AG08396 (cell line): ENCODE measurements at regions not wholly inside any gene's neighbourhood (a gene's known extent, or its start where the extent isn't known, plus 50 kb on each side); places are given as distances from the start of the nearest gene placed in this dataset.

ENCODE experiments used
- DNase-seq: peaks from one replicate; pipeline ENCODE4 v3.0.0; 2012; ENCODE audit warnings: low spot score, mixed read lengths

DNA sequence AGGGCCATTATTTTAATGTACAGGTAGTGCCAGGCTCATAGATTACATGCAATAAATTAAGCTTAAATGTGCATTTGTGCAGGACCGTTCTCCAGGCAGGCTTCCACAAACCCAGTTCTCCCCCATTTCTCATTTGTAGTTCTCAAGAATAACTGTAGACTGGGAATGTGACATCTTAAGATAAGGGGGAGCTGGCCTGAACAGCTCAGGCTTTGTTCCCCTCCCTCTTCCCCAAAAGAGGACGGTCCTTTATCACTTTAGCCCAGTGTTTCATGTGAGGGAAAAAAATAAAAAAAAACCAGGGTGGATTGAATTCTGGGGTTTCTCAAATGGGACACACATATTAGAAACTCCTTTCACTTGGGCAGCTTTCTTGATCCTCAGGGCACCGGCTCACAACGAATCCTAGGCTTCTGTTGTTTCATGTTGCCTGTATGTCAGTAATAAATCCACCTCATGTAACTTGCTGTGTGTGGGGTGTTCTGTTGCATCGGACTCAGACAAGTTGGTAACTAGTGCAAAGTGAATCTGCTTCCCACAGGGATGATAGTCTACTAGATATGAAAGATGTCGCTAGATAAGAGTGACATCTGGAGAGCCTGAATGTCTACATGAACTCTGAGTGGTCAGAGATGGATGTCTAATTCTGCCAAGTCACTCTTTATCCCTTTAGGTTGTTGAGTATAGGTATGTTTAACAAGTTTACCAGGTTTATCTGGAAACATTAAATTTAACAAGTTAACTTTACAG, 2030.6 kb upstream of the NUDT12 start:
- no peak for DNase-seq

- DNase-seq: no peak
These were observed 2025.5 kb upstream of the NUDT12 start for GRCh38 chr5:105587963-105588662.

DNA sequence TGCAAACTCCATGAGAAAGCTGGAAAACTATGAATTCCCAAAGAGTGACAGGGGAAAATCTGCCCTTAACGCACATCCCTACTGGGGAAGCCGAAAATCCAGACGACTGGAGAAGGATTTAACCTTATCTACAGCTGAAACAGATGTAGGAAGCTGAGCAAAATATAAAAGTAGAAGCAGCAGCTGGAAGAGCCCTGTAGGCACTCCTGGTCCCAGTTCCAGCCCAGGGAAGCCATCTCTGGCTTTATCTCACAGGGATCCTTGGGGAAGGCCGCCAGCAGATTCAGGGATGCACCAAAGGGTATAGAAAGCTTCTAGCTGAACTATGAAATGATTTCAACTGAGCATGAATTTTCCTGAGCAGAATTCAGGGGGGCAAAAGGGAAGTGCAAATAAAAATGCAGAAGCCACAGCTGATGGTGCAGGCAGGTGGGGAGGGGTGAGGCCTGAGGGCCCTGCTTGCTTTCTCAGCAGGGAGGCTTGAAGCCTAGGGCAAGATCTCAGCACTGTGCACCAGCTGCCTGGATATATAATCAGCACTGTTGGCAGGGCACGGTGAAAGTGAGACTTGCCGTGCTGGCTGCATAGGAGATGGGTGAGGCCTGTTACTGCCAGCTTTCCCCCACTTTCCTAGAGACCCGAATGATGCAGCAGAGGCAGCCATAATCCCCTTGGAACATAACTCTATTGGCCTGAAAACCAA, 2019.5 kb upstream of the NUDT12 start:
- DNase-seq: no peak

DNA sequence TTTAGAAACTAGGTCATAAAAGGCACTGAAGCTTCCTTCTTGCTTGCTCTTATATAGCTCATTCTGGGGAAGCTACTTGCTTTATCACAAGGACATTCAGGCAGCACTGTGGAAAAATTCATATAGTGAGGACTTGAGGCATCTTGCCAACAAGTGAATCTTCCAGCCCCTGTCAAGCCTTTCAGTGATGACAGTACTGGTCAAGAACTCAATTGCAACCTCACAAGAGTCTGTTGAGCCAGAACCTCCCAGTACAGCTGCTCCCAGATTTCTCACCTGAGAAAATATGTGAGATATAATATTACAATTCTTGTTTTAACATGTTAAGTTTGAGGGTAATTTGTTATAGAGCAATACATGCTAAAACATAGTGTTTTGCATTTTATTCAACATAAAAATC, 2011.0 kb upstream of the NUDT12 start:
- no peak for DNase-seq

GRCh38 chr5:105565531-105565930, 2002.9 kb upstream of the NUDT12 start:
- DNase-seq: no peak

- DNase-seq: no peak
These were observed 2001.3 kb upstream of the NUDT12 start for GRCh38 chr5:105563842-105564241.

GRCh38 chr5:105554568-105555169, 1992.1 kb upstream of the NUDT12 start:
- no peak for DNase-seq

- DNase-seq: no peak
These were observed 1981.7 kb upstream of the NUDT12 start for GRCh38 chr5:105544300-105544699.

DNA sequence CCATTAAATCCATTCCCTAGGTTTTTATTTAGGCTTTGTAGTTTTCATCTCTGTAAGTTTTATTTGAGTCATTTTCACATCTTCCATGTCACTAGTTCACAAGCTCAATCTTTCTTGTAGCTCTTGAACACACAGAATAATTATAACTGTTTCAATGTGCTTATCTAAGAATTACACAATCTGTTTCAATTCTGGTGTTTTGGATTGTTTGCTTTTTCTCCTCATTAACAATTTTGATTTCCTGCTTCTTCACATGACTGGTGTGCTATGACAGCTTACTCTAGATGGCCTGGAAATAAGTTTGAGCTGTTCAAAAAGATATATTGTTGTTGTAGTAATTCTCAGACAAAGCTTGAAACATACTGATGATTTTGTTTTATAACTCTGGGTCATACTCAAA, 1974.1 kb upstream of the NUDT12 start:
- no peak for DNase-seq

DNA sequence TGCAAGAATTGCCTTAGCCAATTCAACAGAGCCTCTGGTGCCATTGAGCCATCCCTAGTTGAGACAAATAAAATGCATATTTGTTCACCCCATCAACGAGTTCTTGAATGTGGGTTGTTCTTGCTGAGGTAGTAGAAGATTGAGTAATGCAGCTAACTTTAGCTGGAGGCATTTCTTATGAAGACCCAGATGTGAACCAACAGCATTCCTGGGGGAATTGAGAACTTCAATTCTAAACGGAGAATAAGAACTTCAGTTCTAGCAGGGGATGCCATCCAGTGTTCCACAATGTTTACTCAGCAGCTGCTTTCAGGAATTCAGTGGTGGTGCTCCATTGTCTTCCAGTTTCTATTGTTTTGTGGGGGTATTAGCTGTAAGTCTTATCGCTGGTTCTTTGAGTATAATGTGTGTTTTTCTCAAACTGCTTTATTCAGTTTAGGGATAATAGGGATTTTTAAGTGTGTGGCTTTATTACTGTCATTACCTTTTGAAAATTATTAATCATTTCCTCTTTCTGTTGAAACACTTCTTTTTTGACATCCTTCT, 1968.2 kb upstream of the NUDT12 start:
- no peak for DNase-seq

DNA sequence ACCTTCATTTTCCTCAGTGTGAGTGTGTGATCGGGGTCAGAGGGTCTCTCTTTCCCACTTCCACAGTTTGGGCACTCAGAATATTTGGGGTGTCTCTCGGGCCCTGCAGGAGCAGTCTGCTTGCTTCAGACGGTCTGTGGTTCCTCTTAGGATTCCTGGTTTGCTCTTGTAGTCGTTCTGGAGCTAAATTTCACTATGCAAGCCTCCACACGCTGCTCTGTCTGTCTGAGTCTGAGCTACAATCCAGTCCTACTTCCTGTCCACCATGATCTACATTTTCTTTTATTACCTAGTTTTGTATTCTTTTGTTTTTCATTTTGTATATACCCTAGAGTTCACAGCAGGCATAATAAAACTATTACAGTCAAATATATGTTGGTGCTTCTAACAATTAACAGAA, 1967.3 kb upstream of the NUDT12 start:
- no peak for DNase-seq

DNA sequence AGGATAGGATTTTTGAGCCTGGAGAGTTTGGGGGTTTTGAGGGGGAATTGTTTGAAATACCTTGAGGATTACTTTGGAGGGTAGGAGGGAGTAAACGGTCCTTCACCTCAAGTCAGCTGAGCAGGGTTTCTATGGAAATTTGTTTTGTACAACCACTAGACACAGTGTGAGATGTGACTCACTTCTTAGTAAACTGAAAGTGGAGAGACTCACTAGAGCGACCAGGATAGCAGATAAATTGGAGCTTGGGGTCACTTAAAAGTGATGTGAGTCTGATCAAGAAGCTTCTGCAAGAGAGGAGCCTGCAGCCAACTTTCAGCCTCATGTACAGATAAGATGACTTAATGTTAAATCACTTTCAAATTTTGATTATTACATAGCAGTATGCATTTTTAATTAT, 1945.9 kb upstream of the NUDT12 start:
- DNase-seq: no peak

DNA sequence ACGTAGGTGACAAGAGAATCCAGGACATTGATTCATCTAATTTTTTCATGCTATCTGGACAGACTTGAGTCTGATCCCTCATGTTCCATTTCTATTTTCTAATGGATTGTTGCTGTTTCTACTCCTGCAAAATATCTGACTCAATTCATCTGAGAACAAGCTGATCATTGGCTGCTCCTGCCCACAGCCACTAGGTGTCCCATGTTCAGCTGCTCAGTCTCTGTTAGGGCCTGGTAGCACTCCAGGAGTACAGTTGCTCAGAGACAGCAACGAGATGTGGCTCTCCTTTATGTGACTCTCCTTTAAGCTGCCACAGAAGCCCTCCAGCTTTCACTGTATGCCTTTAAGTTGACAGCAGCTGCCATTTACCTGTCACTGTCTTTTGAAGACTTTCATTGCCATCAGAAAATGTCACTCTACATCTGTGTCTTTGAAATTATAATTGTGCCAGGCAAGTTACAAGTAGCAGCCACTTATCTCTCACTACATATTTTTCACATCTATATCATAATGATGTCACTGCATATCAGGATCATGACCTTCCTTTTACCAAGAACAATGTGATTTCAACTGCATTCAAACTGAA, 1944.2 kb upstream of the NUDT12 start:
- no peak for DNase-seq

DNA sequence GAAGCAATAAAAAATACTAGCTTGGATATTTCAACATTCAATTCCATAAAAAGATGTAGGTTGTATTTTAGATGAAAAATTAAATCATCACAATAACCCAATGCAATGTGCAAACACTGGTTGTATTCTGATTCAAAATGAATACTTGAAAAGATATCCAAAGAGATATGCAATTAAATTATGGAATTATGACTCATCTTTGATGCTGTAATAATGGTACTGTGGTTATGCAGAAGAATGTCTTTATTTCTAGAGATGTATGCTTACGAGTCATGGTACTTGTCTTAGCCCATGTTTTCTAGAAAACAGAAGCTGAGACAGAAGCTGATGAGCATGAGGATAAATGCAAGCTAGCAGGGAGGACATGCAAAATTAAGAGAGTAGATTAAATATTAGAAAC, 1941.4 kb upstream of the NUDT12 start:
- no peak for DNase-seq

DNA sequence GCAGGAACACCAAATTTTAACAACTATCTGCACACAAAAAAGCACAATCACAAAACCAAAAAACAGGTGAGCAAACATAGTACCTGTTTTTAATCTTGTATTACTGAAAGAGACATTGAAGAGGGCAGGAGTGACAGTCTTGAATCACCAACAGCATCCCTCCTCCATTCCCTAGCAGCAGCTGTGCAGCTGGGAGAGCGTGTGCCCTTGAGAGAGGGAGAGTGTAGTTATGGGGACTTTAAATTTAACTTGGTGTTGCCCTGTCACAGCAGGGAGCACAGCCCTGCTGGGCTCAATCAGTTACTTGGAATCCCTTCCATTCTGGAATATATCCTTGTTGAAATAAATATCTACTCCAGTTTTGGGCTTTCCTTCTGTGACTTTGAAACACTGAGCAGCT, 1938.7 kb upstream of the NUDT12 start:
- DNase-seq: no peak

DNA sequence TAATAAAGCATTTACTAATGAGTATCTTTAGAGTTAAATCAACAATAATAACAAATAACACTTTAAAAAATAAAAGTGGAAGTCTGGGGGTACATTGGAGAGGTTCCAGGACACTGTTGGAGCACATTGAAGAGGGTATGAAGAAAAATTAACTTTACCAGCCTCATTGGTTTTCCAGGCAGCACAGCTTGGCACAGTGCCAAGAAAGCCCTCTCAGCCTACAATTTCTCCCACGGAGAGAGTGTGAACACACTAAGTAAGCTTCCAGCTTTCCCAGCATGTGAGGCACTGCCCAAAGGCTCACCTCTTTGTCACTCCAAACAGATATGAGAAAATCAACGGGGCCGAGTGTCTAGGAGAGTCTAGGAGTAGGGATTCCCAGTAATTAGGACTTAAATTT, 1912.8 kb upstream of the NUDT12 start:
- no peak for DNase-seq

DNA sequence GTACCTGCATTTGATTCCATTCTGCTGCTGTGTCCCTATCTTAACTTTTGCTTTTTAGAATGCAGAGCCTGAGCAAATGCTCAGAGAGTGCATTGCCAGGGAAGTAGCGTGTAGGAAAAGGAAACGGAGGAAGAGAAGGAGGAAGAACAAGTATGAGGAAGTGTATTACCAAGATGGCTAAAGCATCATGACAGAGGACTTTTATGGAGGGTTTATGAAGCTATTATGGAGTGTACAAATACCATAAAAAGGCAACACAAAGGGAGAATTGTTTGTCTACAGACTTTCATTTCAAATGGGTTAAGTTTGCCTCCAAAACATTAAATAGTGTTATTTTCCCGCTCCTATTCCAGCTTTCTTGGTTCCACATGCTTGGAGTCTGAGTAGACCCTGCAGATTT, 1899.8 kb upstream of the NUDT12 start:
- no peak for DNase-seq

DNA sequence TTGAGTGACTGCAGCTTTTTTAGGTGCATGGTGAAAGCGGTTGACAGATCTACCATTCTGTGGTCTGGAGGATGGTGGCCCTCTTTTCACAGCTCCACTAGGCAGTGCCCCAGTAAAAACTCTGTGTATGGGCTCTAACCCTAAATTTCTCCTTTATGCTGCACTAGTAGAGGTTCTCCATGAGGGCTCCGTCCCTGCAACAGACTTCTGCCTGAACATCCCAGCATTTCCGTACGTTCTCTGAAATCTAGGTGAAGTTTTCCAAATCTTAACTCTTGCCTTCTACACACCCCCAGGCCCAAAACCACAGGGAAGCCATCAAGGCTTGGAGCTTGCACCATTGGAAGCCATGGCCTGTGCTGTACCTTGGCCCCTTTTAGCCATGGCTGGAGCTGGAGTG, 1898.1 kb upstream of the NUDT12 start:
- no peak for DNase-seq

GRCh38 chr5:105453216-105453807, 1890.7 kb upstream of the NUDT12 start:
- DNase-seq: no peak

DNA sequence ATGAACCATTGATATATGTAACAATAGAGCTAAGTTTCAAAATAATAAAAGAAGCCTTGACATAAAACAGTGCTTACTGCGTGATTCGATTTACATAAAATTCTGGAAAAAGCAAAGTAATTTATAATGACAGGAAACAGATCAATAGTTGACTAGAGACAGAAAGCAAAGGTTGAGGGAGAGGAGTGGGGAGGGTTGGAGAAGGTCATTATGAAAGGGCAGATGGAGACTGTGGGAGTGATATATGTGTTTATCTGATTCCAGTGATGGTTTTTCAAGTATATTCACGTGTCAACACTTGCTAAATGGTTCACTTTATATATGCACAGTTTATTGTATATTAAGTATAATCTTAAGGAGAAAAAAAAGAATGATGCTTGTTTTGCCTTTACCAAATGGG, 1885.7 kb upstream of the NUDT12 start:
- DNase-seq: no peak

DNA sequence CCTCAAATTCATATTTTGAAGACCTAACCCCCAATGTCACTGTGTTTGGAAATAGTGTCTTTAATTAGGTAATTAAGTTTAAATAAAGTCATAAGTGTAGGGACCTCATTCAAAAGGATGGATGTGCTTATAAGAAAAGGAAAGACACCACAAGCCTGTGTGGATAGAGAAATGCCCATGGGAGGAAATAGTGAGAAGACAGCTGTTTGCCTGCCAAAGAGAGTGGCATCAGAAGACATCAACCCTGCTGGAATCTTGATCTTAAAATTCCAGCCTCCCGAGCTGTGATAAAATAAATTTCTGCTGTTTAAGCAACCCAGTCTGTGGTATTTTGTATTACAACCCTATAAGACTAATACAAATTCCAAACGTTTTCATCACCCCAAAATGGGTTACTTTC, 1867.9 kb upstream of the NUDT12 start:
- no peak for DNase-seq
